Coronary artery (tissue), 2 donors: ENCODE measurements at regions not wholly inside any gene's neighbourhood (a gene's known extent, or its start where the extent isn't known, plus 50 kb on each side); places are given as distances from the start of the nearest gene placed in this dataset.

ENCODE experiments used
- DNase-seq: peaks from one replicate; pipeline ENCODE4 v3.0.0-alpha.2; 2017; ENCODE audit warnings: low spot score
- H3K27ac ChIP-seq, 2 donors: fragments of 200-600 bp; sonication (generic); one replicate each; pipeline ENCODE4 v1.5.1; 2016 to 2019
- H3K4me3 ChIP-seq: fragments of 200-600 bp; sonication (generic); 2 replicates; pipeline ENCODE4 v1.5.1; 2016; ENCODE audit warnings: mild to moderate bottlenecking, moderate library complexity
- CTCF ChIP-seq: fragments of 200-600 bp; sonication (generic); IDR thresholded peaks from one replicate; pipeline ENCODE4 v1.5.1; 2019; ENCODE audit warnings: antibody characterized with exemption

DNA sequence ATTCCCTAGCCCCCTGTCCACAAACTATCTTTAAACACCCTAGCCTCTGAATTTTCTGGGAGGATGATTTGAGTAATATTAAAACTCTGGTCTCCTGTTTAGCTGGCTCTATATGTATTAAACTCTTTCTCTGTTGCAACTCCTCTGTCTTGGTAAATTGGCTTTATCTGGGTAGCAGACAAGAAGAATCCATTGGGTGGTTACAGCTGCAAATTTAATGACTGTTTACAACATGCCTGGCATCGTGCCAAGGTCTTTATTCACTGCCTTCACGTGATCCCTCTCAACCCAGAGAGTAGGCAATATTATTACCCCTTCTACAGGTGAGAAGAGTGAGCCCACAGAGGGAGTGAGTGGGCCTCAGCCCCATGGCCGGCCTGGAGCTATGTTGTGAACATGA, 77.8 kb upstream of the MYL2 start:
- H3K27ac ChIP-seq, result no peak overlapping the region
- DNase-seq, result no peak
- no peak overlapping the region for H3K4me3 ChIP-seq
- TF ChIP-seq CTCF, result no peak

DNA sequence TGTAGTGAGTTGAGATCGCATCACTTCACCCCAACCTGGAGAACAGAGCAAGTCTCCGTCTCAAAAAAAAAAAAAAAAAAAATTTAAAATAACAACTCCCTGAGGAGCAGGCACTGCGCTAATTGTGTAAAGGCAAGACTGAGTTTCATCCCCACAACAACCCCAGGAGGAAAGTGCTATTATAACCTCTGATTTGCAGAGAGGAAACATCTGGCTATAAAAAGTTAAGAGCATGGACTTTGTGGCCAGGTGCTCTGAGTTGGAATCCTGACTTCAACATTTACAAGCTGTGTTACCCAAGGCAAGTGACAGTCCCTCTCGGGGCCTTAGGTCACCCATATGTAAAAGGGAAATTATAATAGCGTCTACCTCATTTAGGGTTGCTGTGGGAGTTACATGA, 76.0 kb upstream of the MYL2 start:
- Histone ChIP-seq H3K27ac (no peak overlapping the region), H3K4me3 (no peak overlapping the region)
- DNase-seq, result no peak
- TF ChIP-seq CTCF, result no peak

DNA sequence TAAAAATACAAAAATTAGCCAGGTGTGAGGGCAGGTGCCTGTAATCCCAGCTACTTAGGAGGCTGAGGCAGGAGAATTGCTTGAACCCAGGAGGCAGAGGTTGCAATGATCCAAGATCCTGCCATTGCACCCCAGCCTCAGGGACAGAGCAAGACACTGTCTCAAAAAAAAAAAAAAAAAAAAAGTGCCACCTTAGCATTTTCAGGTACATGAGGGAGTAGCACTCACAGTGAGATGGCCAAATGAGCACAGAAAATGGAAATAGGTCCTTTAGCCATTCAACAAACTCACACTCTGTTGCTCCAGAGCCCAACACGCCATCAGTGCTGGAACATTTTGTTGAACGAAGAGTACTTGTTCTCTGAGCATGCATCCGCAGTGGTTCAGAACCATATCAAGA, 75.2 kb upstream of the MYL2 start:
- H3K27ac ChIP-seq, result no peak overlapping the region
- no peak overlapping the region for H3K4me3 ChIP-seq
- DNase-seq, result no peak
- TF ChIP-seq CTCF, result no peak

DNA sequence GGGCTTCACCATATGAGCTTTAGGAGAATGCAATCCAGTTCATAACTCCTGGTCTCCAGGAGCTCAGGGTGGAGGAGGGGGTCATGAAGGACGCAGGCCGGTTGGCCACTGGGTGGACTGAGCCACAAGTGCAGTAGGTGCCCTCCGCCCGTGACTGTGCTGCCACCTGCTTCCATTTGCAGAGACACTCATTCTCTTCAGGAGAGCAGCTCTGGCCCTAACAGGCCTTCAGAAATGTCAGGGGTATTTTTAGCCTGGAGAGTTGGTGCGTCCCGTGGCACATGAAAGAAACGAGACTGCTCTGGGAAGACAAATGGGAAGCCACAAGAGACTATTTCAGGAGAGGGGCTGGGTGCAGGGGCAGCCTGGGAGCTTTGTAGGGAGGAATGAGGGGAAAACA, 74.6 kb upstream of the MYL2 start:
- TF ChIP-seq CTCF, result no peak
- H3K4me3 ChIP-seq, result no peak overlapping the region
- no peak for DNase-seq
- no peak overlapping the region for H3K27ac ChIP-seq

GRCh38 chr12:110993434-110993833, 73.1 kb upstream of the MYL2 start:
- TF ChIP-seq CTCF, result no peak
- Histone ChIP-seq H3K4me3 (no peak overlapping the region), H3K27ac (no peak overlapping the region)
- DNase-seq, result no peak

DNA sequence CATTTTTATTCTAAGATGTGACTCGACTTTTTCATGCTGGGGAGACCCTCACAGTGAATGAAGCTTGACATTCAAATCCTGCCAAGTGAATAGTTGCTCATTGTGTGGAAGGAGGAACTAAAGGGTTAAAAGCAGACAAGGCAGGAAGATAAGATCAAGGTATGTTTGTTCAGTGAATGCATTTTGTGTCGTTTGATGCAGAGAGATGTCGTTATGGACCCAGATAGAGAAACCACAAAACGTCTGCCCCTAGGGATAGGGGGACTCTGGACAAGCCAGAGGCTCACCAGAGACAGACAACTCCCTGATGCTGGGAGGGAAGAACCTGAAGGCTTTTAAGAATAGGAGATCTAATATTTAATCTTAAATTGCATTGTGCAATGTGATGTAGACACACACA, 72.5 kb upstream of the MYL2 start:
- Histone ChIP-seq H3K27ac (no peak overlapping the region), H3K4me3 (no peak overlapping the region)
- TF ChIP-seq CTCF, result no peak
- DNase-seq, result no peak

DNA sequence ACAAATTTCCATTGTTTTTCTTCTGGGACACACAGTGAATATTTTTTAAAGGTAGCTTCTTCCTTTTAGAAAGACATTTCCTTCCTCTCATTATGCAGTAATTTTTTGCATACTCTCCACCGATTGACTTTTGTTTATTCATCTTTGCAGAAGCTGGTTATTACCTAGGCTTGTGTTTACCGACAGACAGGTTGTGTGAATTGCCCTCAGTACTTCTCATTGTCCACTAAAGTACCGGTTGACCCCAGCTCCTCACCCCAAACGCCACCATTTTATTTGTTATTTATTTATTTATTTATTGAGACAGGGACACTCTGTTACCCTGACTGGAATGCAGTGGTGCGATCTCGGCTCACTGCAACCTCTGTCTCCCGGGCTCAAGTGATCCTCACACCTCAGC, 63.4 kb upstream of the MYL2 start:
- H3K27ac ChIP-seq, result no peak overlapping the region
- no peak overlapping the region for H3K4me3 ChIP-seq

More for the DNA sequence above, 63.4 kb upstream of the MYL2 start:
- no peak for DNase-seq
- no peak for TF ChIP-seq CTCF
